ENCODE measurements at regions not wholly inside any gene's neighbourhood (a gene's known extent, or its start where the extent isn't known, plus 50 kb on each side); places are given as distances from the start of the nearest gene placed in this dataset.

DNA sequence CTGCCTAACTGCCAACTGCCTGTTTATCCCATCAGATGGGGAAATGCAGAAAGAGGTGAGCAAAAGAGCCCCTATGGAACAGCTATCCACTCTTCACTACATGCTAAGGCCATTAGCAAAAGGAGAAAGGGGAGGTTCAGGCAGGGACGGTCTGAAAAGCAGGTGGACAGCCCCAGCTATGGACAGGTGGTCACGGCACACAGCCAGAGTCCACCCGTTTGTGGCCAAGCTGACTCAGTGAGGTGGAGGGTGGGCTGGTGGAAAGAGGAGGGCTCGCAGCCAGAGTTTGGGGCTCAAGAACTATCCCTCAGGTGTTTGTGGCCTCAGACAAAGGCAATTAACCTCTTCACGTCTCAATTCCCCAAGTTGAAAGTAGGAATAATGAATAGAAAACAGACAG, 148.9 kb upstream of the UBE2E1 start:
- TF ChIP-seq, protein P1, sequence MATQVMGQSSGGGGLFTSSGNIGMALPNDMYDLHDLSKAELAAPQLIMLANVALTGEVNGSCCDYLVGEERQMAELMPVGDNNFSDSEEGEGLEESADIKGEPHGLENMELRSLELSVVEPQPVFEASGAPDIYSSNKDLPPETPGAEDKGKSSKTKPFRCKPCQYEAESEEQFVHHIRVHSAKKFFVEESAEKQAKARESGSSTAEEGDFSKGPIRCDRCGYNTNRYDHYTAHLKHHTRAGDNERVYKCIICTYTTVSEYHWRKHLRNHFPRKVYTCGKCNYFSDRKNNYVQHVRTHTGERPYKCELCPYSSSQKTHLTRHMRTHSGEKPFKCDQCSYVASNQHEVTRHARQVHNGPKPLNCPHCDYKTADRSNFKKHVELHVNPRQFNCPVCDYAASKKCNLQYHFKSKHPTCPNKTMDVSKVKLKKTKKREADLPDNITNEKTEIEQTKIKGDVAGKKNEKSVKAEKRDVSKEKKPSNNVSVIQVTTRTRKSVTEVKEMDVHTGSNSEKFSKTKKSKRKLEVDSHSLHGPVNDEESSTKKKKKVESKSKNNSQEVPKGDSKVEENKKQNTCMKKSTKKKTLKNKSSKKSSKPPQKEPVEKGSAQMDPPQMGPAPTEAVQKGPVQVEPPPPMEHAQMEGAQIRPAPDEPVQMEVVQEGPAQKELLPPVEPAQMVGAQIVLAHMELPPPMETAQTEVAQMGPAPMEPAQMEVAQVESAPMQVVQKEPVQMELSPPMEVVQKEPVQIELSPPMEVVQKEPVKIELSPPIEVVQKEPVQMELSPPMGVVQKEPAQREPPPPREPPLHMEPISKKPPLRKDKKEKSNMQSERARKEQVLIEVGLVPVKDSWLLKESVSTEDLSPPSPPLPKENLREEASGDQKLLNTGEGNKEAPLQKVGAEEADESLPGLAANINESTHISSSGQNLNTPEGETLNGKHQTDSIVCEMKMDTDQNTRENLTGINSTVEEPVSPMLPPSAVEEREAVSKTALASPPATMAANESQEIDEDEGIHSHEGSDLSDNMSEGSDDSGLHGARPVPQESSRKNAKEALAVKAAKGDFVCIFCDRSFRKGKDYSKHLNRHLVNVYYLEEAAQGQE (IDR thresholded peaks at IDR 0.05; ENCODE audit: insufficient replicate concordance, low read depth), result no peak
- TF ChIP-seq, protein P2, sequence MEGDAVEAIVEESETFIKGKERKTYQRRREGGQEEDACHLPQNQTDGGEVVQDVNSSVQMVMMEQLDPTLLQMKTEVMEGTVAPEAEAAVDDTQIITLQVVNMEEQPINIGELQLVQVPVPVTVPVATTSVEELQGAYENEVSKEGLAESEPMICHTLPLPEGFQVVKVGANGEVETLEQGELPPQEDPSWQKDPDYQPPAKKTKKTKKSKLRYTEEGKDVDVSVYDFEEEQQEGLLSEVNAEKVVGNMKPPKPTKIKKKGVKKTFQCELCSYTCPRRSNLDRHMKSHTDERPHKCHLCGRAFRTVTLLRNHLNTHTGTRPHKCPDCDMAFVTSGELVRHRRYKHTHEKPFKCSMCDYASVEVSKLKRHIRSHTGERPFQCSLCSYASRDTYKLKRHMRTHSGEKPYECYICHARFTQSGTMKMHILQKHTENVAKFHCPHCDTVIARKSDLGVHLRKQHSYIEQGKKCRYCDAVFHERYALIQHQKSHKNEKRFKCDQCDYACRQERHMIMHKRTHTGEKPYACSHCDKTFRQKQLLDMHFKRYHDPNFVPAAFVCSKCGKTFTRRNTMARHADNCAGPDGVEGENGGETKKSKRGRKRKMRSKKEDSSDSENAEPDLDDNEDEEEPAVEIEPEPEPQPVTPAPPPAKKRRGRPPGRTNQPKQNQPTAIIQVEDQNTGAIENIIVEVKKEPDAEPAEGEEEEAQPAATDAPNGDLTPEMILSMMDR (IDR thresholded peaks at IDR 0.05; ENCODE audit: insufficient read depth, low read length), result no peak
- TF ChIP-seq POLR2AphosphoS5 (IDR thresholded peaks at IDR 0.05; ENCODE audit: low read depth), result no peak
